NCI-H1092 treated with DMSO at 0.1 percent for 48 hours (cell line): ENCODE measurements at regions not wholly inside any gene's neighbourhood (a gene's known extent, or its start where the extent isn't known, plus 50 kb on each side); places are given as distances from the start of the nearest gene placed in this dataset.
A peak's percentile ranks its signal among the peaks of the same experiment; 100 is the strongest.

ENCODE experiments used
- DNase-seq: peaks from one replicate; lab custom pipeline; 2025; lab: John Stamatoyannopoulos, UW

GRCh38 chr7:54847921-54848320, 88.9 kb upstream of the SEC61G start:
- no peak for DNase-seq

- no peak for DNase-seq
Observed at GRCh38 chr7:54856856-54857255, 97.8 kb upstream of the SEC61G start.

- DNase-seq = no peak
Observed at GRCh38 chr7:54857294-54857693, 98.3 kb upstream of the SEC61G start.

GRCh38 chr7:54858008-54858692, 99.1 kb upstream of the SEC61G start:
- no peak for DNase-seq

GRCh38 chr7:54859066-54859465, 100.1 kb upstream of the SEC61G start:
- DNase-seq = no peak

- DNase-seq = no peak
Observed at GRCh38 chr7:54859545-54859944, 100.5 kb upstream of the SEC61G start.

GRCh38 chr7:54860003-54860775, 101.2 kb upstream of the SEC61G start:
- no peak for DNase-seq

GRCh38 chr7:54860843-54861242, 101.8 kb upstream of the SEC61G start:
- DNase-seq = no peak

- peak; percentile 34 for DNase-seq
Observed at GRCh38 chr7:54864663-54865062, 105.7 kb upstream of the SEC61G start.

GRCh38 chr7:54869523-54869922, 110.5 kb upstream of the SEC61G start:
- DNase-seq = no peak

- DNase-seq = no peak
Observed at GRCh38 chr7:54874804-54875203, 115.8 kb upstream of the SEC61G start.

- DNase-seq = peak; percentile 28
Observed at GRCh38 chr7:54877683-54878082, 118.7 kb upstream of the SEC61G start.

GRCh38 chr7:54878339-54878738, 119.3 kb upstream of the SEC61G start:
- DNase-seq = no peak

- DNase-seq = no peak
Observed at GRCh38 chr7:54879776-54880175, 120.8 kb upstream of the SEC61G start.

- no peak for DNase-seq
Observed at GRCh38 chr7:54880326-54880989, 121.4 kb upstream of the SEC61G start.

- no peak for DNase-seq
Observed at GRCh38 chr7:54881816-54882520, 123.0 kb upstream of the SEC61G start.

GRCh38 chr7:54882694-54883093, 123.7 kb upstream of the SEC61G start:
- DNase-seq = no peak

- DNase-seq = no peak
Observed at GRCh38 chr7:54883576-54883975, 124.6 kb upstream of the SEC61G start.

- no peak for DNase-seq
Observed at GRCh38 chr7:54885285-54885684, 126.3 kb upstream of the SEC61G start.

- peak; percentile 85 for DNase-seq
Observed at GRCh38 chr7:54888067-54888733, 129.2 kb upstream of the SEC61G start.

GRCh38 chr7:54888734-54889082, 129.7 kb upstream of the SEC61G start:
- no peak for DNase-seq

- no peak for DNase-seq
Observed at GRCh38 chr7:54897891-54898290, 120.9 kb upstream of the EGFR start.
